GM18519 (cell line): ENCODE measurements at regions not wholly inside any gene's neighbourhood (a gene's known extent, or its start where the extent isn't known, plus 50 kb on each side); places are given as distances from the start of the nearest gene placed in this dataset.

Experiments
- ATAC-seq: cut with Tn5 transposase; IDR thresholded peaks from one replicate; pipeline ENCODE4 v1.9.1; 2021; ENCODE audit warnings: mild to moderate bottlenecking, moderate library complexity; ENCODE audit not compliant: unreplicated experiment, low FRiP score

- peak; percentile 76 for ATAC-seq
These were observed 577.2 kb downstream of the MTRR start for GRCh38 chr5:8446179-8446578.

GRCh38 chr5:8456846-8457186 lies 587.9 kb downstream of the MTRR start:
- no peak for ATAC-seq

GRCh38 chr5:8457187-8458037 lies 588.5 kb downstream of the MTRR start:
- ATAC-seq, result peak; percentile 79

- no peak for ATAC-seq
These were observed 589.1 kb downstream of the MTRR start for GRCh38 chr5:8458038-8458383.

- no peak for ATAC-seq
These were observed 592.6 kb downstream of the MTRR start for GRCh38 chr5:8461543-8461942.

- ATAC-seq, result no peak
These were observed 593.6 kb downstream of the MTRR start for GRCh38 chr5:8462565-8462964.

GRCh38 chr5:8470489-8470888 lies 601.5 kb downstream of the MTRR start:
- no peak for ATAC-seq

GRCh38 chr5:8471581-8471980 lies 602.6 kb downstream of the MTRR start:
- no peak for ATAC-seq

- no peak for ATAC-seq
These were observed 604.1 kb downstream of the MTRR start for GRCh38 chr5:8473016-8473415.

GRCh38 chr5:8473827-8474568 lies 605.0 kb downstream of the MTRR start:
- ATAC-seq, result no peak

GRCh38 chr5:8474569-8474930 lies 605.6 kb downstream of the MTRR start:
- no peak for ATAC-seq

GRCh38 chr5:8478326-8478725 lies 609.4 kb downstream of the MTRR start:
- ATAC-seq, result no peak

GRCh38 chr5:8481007-8481406 lies 612.1 kb downstream of the MTRR start:
- ATAC-seq, result no peak

GRCh38 chr5:8491254-8491653 lies 622.3 kb downstream of the MTRR start:
- ATAC-seq, result no peak

GRCh38 chr5:8493176-8493575 lies 624.2 kb downstream of the MTRR start:
- ATAC-seq, result no peak

- no peak for ATAC-seq
These were observed 631.5 kb downstream of the MTRR start for GRCh38 chr5:8500426-8500825.

- no peak for ATAC-seq
These were observed 636.2 kb downstream of the MTRR start for GRCh38 chr5:8505196-8505595.

- no peak for ATAC-seq
These were observed 639.3 kb downstream of the MTRR start for GRCh38 chr5:8508231-8508630.

GRCh38 chr5:8516356-8516755 lies 647.4 kb downstream of the MTRR start:
- no peak for ATAC-seq

GRCh38 chr5:8517456-8517855 lies 648.5 kb downstream of the MTRR start:
- no peak for ATAC-seq

- no peak for ATAC-seq
These were observed 652.0 kb downstream of the MTRR start for GRCh38 chr5:8520917-8521316.

GRCh38 chr5:8521991-8522390 lies 653.0 kb downstream of the MTRR start:
- ATAC-seq, result no peak
